Keratinocyte (primary cell): ENCODE measurements at regions not wholly inside any gene's neighbourhood (a gene's known extent, or its start where the extent isn't known, plus 50 kb on each side); places are given as distances from the start of the nearest gene placed in this dataset.

Experiments used
- DNase-seq: peaks from one replicate; pipeline ENCODE4 v3.0.0-alpha.2; 2011; ENCODE audit warnings: low read depth, missing footprints, low spot score
- FAIRE-seq: peaks from 2 replicates; lab custom pipeline; 2011; peaks lifted over from hg19 to GRCh38; lab: Jason Lieb, UNC
- H2AFZ ChIP-seq: 2 replicates; pipeline ENCODE4 v1.6.0; 2012; ENCODE audit warnings: low read length, control low read depth, inconsistent platforms; ENCODE audit not compliant: control insufficient read depth
- H3K27ac ChIP-seq: 2 replicates; pipeline ENCODE4 v1.5.1; 2011; ENCODE audit warnings: low read length; ENCODE audit not compliant: control insufficient read depth, insufficient read depth
- H3K27me3 ChIP-seq: 3 replicates; pipeline ENCODE4 v1.6.0; 2011; ENCODE audit warnings: low read length; ENCODE audit not compliant: control insufficient read depth, insufficient read depth; ENCODE audit errors: extremely low read depth
- H3K36me3 ChIP-seq, 2 experiments: 2 replicates in 1 of 2; 3 replicates in 1 of 2; pipeline ENCODE4 v1.5.1; 2011; ENCODE audit warnings: low read length in 2 of 2, mild to moderate bottlenecking in 1 of 2; ENCODE audit not compliant: control insufficient read depth in 2 of 2, insufficient read depth in 2 of 2; ENCODE audit errors: extremely low read depth in 1 of 2
- H3K4me1 ChIP-seq: 3 replicates; pipeline ENCODE4 v1.5.1; 2011; ENCODE audit warnings: low read length; ENCODE audit not compliant: control insufficient read depth, insufficient read depth; ENCODE audit errors: extremely low read depth
- H3K4me2 ChIP-seq: 3 replicates; pipeline ENCODE4 v1.6.0; 2011; ENCODE audit warnings: low read depth, low read length; ENCODE audit not compliant: control insufficient read depth, insufficient read depth; ENCODE audit errors: extremely low read depth
- H3K4me3 ChIP-seq, 3 experiments: fragments of 200-600 bp in 1 of 3; sonication (generic) in 1 of 3; 2 replicates in 2 of 3; 3 replicates in 1 of 3; pipeline ENCODE4 v1.5.1; 2011 to 2016; ENCODE audit warnings: low read length in 3 of 3, mild to moderate bottlenecking in 3 of 3, control low read depth in 2 of 3, inconsistent platforms in 1 of 3, low read depth in 1 of 3, mixed read lengths in 1 of 3, mixed run types in 1 of 3, moderate library complexity in 1 of 3; ENCODE audit not compliant: control insufficient read depth in 2 of 3, insufficient read depth in 2 of 3; ENCODE audit errors: extremely low read depth in 1 of 3
- H3K79me2 ChIP-seq: 2 replicates; pipeline ENCODE4 v1.6.0; 2012; ENCODE audit warnings: low read length; ENCODE audit not compliant: control insufficient read depth, insufficient read depth
- H3K9ac ChIP-seq: 3 replicates; pipeline ENCODE4 v1.6.0; 2011; ENCODE audit warnings: low read length; ENCODE audit not compliant: control insufficient read depth, insufficient read depth; ENCODE audit errors: extremely low read depth
- H3K9me1 ChIP-seq: 3 replicates; pipeline ENCODE4 v1.6.0; 2011; ENCODE audit warnings: low read length; ENCODE audit not compliant: control insufficient read depth, insufficient read depth; ENCODE audit errors: extremely low read depth
- H3K9me3 ChIP-seq: 2 replicates; pipeline ENCODE4 v1.5.1; 2012; ENCODE audit warnings: low read depth, low read length; ENCODE audit not compliant: control insufficient read depth
- H4K20me1 ChIP-seq: 3 replicates; pipeline ENCODE4 v1.6.0; 2011; ENCODE audit warnings: low read length; ENCODE audit not compliant: control insufficient read depth, insufficient read depth; ENCODE audit errors: extremely low read depth
- EZH2 ChIP-seq: IDR thresholded peaks from one replicate; pipeline ENCODE4 v1.6.1; 2012; ENCODE audit warnings: inconsistent platforms, mild to moderate bottlenecking, low read length, moderate library complexity
- dilution Hi-C: fragments of 300-500 bp; cut with MboI; formaldehyde crosslinking; loops from one replicate; pipeline ENCODE4 v1.7.0; 2020; ENCODE audit warnings: low sequenced_read_pairs; ENCODE audit not compliant: extremely low pct_ligation_motif_present
- TF ChIP-seq, protein P1 (sequence below), 3 experiments: IDR thresholded peaks in 1 of 3; conservative IDR thresholded peaks in 1 of 3; optimal IDR thresholded peaks in 1 of 3; 2 replicates in 2 of 3; 3 replicates in 1 of 3; pipeline versions ENCODE3 to v1.5.1; 2011; ENCODE audit warnings: low read length in 3 of 3, mild to moderate bottlenecking in 3 of 3, moderate library complexity in 2 of 3, control low read depth in 1 of 3, inconsistent platforms in 1 of 3; ENCODE audit not compliant: insufficient read depth in 2 of 3; ENCODE audit errors: extremely low read depth in 1 of 3

DNA sequence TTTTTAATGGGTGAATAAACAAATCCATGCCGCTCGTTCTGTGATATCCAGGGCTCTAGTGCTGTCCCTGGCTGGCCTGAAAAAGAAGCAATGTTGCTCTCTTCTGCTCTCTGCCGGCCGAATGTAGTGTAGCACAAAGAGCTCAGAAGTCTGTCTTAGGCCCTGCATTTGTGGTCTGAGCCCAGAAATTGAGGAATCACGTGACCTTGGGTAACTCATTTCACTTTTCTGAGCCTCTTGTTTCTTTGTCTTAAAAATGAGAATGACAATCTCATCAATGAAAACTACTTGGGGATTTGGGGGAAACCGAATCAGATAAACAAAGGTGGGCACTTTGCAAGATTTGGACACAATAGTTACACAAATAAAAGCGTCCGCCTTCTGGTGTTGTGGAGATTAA, 381.6 kb upstream of the ASIC2 start:
- Histone ChIP-seq H3K79me2 (no peaks in the 10 kb centered on the region), H3K4me1 (no peaks in the 10 kb centered on the region), H3K9me1 (no peaks in the 10 kb centered on the region), H3K27ac (no peak overlapping the region), H2AFZ (no peak overlapping the region), H3K9me3 (no peaks in the 10 kb centered on the region), H4K20me1 (no peaks in the 10 kb centered on the region), H3K4me2 (no peak overlapping the region), H3K9ac (no peak overlapping the region), H3K4me3 (no peak overlapping the region), H3K27me3 (no peaks in the 10 kb centered on the region), H3K36me3 (no peaks in the 10 kb centered on the region)
- dilution Hi-C loops = loop anchor here (25.0 kb wide), 1 partner anchor 112 kb away; no protein-coding TSS in a partner anchor
- TF ChIP-seq, protein P1, sequence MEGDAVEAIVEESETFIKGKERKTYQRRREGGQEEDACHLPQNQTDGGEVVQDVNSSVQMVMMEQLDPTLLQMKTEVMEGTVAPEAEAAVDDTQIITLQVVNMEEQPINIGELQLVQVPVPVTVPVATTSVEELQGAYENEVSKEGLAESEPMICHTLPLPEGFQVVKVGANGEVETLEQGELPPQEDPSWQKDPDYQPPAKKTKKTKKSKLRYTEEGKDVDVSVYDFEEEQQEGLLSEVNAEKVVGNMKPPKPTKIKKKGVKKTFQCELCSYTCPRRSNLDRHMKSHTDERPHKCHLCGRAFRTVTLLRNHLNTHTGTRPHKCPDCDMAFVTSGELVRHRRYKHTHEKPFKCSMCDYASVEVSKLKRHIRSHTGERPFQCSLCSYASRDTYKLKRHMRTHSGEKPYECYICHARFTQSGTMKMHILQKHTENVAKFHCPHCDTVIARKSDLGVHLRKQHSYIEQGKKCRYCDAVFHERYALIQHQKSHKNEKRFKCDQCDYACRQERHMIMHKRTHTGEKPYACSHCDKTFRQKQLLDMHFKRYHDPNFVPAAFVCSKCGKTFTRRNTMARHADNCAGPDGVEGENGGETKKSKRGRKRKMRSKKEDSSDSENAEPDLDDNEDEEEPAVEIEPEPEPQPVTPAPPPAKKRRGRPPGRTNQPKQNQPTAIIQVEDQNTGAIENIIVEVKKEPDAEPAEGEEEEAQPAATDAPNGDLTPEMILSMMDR (optimal IDR thresholded peaks at IDR 0.05 in 1 of 3, IDR thresholded peaks at IDR 0.05 in 1 of 3, conservative IDR thresholded peaks at IDR 0.05 in 1 of 3; ENCODE audit: extremely low read depth in 1 of 3, insufficient read depth in 2 of 3, low read length in 3 of 3) = peak; percentile 68 to 77 (median 74)
- no peak for TF ChIP-seq EZH2
- FAIRE-seq (peak; percentile 90), DNase-seq (no peak)

DNA sequence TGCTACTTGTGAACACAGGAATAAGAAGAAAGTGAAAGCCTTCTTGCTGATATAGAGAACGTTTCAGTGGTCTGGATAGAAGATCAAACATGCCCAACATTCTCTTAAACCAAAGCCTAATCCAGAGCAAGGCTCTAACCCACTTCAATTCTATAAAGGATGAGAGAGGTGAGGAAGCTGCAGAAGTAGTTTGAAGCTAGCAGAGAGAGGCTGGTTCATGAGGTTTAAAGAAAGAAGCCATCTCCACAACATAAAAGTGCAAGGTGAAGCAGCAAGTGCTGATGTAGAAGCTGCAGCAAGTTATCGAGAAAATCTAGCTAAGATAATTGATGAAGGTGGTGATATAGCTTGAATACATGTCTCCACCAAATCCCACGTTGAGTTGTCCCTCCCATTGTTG, 383.3 kb upstream of the ASIC2 start:
- Histone ChIP-seq H3K9ac (no peak overlapping the region), H2AFZ (no peak overlapping the region), H3K4me2 (no peak overlapping the region), H3K4me3 (no peak overlapping the region), H4K20me1 (no peaks in the 10 kb centered on the region), H3K79me2 (no peaks in the 10 kb centered on the region), H3K27ac (no peak overlapping the region), H3K9me3 (no peaks in the 10 kb centered on the region), H3K36me3 (no peaks in the 10 kb centered on the region), H3K4me1 (no peaks in the 10 kb centered on the region), H3K9me1 (no peaks in the 10 kb centered on the region), H3K27me3 (no peaks in the 10 kb centered on the region)
- dilution Hi-C loops = no loop called here
- TF ChIP-seq EZH2 = no peak
- TF ChIP-seq, protein P1 (optimal IDR thresholded peaks at IDR 0.05 in 1 of 3, IDR thresholded peaks at IDR 0.05 in 1 of 3, conservative IDR thresholded peaks at IDR 0.05 in 1 of 3; ENCODE audit: extremely low read depth in 1 of 3, insufficient read depth in 2 of 3, low read length in 3 of 3) = no peak
- FAIRE-seq (no peak), DNase-seq (no peak)
